IPS-18a (cell line): ENCODE measurements at regions not wholly inside any gene's neighbourhood (a gene's known extent, or its start where the extent isn't known, plus 50 kb on each side); places are given as distances from the start of the nearest gene placed in this dataset.
"Not testable (repeated sequence)": the region's sequence is repeated elsewhere in the genome, so short reads cannot be mapped to it uniquely, and the experiment has no call there.

Experiments
- H3K27ac ChIP-seq: one replicate; pipeline ENCODE4 v1.5.1; 2013; ENCODE audit warnings: low read length
- H3K27me3 ChIP-seq: one replicate; pipeline ENCODE4 v1.6.1; 2013; ENCODE audit warnings: mild to moderate bottlenecking, low read length; ENCODE audit not compliant: control insufficient read depth, insufficient read depth
- H3K36me3 ChIP-seq: one replicate; pipeline ENCODE4 v1.6.1; 2013; ENCODE audit warnings: low read depth, low read length; ENCODE audit not compliant: control insufficient read depth
- H3K4me1 ChIP-seq: one replicate; pipeline ENCODE4 v1.6.1; 2013; ENCODE audit warnings: low read depth, low read length; ENCODE audit not compliant: control insufficient read depth
- H3K4me3 ChIP-seq: one replicate; pipeline ENCODE4 v1.5.1; 2013; ENCODE audit warnings: low read length
- H3K9ac ChIP-seq: one replicate; pipeline ENCODE4 v1.6.1; 2013; ENCODE audit warnings: mild to moderate bottlenecking, low read length, moderate library complexity
- H3K9me3 ChIP-seq: one replicate; pipeline ENCODE4 v1.6.1; 2013; ENCODE audit warnings: low read depth, low read length; ENCODE audit not compliant: control insufficient read depth

GRCh38 chr9:16277471-16277960 is 593.0 kb downstream of the BNC2 start:
- Histone ChIP-seq H3K4me1 (no peaks in the 10 kb centered on the region), H3K36me3 (no peaks in the 10 kb centered on the region), H3K4me3 (no peak overlapping the region), H3K27me3 (no peaks in the 10 kb centered on the region), H3K27ac (no peak overlapping the region), H3K9me3 (no peaks in the 10 kb centered on the region), H3K9ac (no peak overlapping the region)

- H3K4me1 ChIP-seq = no peaks in the 10 kb centered on the region
- no peak overlapping the region for H3K4me3 ChIP-seq
- H3K27ac ChIP-seq = no peak overlapping the region
- no peaks in the 10 kb centered on the region for H3K36me3 ChIP-seq
- H3K9me3 ChIP-seq = no peaks in the 10 kb centered on the region
- H3K9ac ChIP-seq = no peak overlapping the region
- H3K27me3 ChIP-seq = no peaks in the 10 kb centered on the region
Observed at GRCh38 chr9:16278326-16278999, 592.0 kb downstream of the BNC2 start.

- no peaks in the 10 kb centered on the region for H3K36me3 ChIP-seq
- H3K27me3 ChIP-seq = no peaks in the 10 kb centered on the region
- H3K9ac ChIP-seq = no peak overlapping the region
- no peaks in the 10 kb centered on the region for H3K4me1 ChIP-seq
- H3K4me3 ChIP-seq = no peak overlapping the region
- H3K27ac ChIP-seq = no peak overlapping the region
- H3K9me3 ChIP-seq = no peaks in the 10 kb centered on the region
Observed at GRCh38 chr9:16281707-16282106, 588.8 kb downstream of the BNC2 start.

- H3K4me3 ChIP-seq = no peak overlapping the region
Observed at GRCh38 chr9:16282216-16282615, 588.3 kb downstream of the BNC2 start.

DNA sequence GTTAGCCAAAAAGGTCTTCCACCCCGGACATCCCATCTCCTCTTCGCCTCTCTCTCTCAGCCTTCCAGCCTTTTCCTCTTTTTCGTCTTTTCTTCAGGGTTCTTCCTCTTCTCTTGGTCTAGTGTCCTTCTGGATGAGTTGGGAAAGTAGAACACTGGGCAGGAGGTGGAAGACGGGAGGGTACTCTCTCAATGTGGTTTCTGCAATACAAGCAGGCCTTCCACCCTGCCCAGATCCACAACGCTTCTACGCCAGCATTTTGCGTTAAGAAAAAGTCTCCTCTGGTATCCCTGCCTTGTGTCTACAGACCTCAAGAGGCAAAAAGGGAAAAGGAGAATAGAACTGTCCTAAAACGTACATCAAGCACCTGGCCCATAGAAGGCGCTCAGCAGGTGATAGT is 587.8 kb downstream of the BNC2 start:
- Histone ChIP-seq H3K36me3 (no peaks in the 10 kb centered on the region), H3K4me1 (no peaks in the 10 kb centered on the region), H3K27ac (no peak overlapping the region), H3K4me3 (no peak overlapping the region), H3K27me3 (no peaks in the 10 kb centered on the region), H3K9ac (no peak overlapping the region), H3K9me3 (no peaks in the 10 kb centered on the region)

More at GRCh38 chr9:16282216-16282615, 588.3 kb downstream of the BNC2 start:
- Histone ChIP-seq H3K27me3 (no peaks in the 10 kb centered on the region), H3K9me3 (no peaks in the 10 kb centered on the region), H3K4me1 (no peaks in the 10 kb centered on the region), H3K36me3 (no peaks in the 10 kb centered on the region), H3K9ac (no peak overlapping the region), H3K27ac (no peak overlapping the region)

DNA sequence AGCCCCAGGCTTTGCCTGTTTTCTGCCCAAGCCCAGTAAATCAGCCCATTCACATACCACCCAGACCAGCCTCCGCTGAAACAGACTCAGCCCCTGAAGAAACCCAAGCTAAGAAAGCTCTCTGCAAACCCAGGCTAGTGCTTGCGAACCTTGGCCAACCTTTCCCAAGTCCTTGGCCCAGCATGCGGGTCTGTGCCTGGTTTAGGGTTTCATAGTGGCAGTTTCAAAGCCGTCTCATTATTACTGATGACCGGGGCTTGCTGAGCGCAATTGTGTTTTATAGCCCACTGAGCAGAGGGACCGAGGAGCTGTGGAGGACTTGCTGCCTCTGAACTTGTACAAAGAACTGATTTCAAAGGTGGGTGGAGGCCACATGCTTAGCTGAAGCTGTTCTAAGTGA is 584.3 kb downstream of the BNC2 start:
- Histone ChIP-seq H3K9me3 (no peaks in the 10 kb centered on the region), H3K36me3 (no peaks in the 10 kb centered on the region), H3K4me3 (no peak overlapping the region), H3K9ac (no peak overlapping the region), H3K4me1 (no peaks in the 10 kb centered on the region), H3K27ac (no peak overlapping the region), H3K27me3 (no peaks in the 10 kb centered on the region)

- Histone ChIP-seq H3K4me1 (no peaks in the 10 kb centered on the region), H3K9ac (no peak overlapping the region), H3K9me3 (no peaks in the 10 kb centered on the region), H3K27me3 (no peaks in the 10 kb centered on the region), H3K36me3 (no peaks in the 10 kb centered on the region), H3K27ac (no peak overlapping the region), H3K4me3 (no peak overlapping the region)
Observed at GRCh38 chr9:16289639-16290038, 580.8 kb downstream of the BNC2 start.

- no peak overlapping the region for H3K9ac ChIP-seq
- no peak overlapping the region for H3K4me3 ChIP-seq
- H3K9me3 ChIP-seq = no peaks in the 10 kb centered on the region
- H3K27ac ChIP-seq = no peak overlapping the region
- H3K27me3 ChIP-seq = no peaks in the 10 kb centered on the region
- H3K36me3 ChIP-seq = no peaks in the 10 kb centered on the region
- H3K4me1 ChIP-seq = no peaks in the 10 kb centered on the region
Observed at GRCh38 chr9:16290169-16290568, 580.3 kb downstream of the BNC2 start.

DNA sequence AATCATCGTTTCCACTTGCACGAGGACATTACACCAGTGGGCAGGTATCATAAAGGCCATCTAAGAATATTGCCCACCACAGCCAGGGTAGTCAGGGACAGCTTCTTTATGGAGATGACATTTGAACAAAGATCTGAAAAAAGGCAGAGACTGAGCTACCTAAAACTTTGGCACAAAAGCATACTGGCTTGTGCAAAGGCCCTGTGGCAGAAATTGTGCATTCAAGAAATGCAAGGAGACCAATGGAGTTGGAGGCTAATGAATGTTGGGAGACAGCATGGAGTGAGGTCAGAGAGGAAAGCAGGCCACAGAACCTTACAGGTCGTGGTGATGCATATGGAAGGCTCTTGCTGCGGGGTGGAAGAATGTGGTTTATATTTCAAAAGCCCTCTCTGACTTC is 578.5 kb downstream of the BNC2 start:
- H3K9ac ChIP-seq = no peak overlapping the region
- no peaks in the 10 kb centered on the region for H3K4me1 ChIP-seq
- no peaks in the 10 kb centered on the region for H3K27me3 ChIP-seq
- no peaks in the 10 kb centered on the region for H3K36me3 ChIP-seq
- no peak overlapping the region for H3K27ac ChIP-seq
- no peak overlapping the region for H3K4me3 ChIP-seq
- no peaks in the 10 kb centered on the region for H3K9me3 ChIP-seq

DNA sequence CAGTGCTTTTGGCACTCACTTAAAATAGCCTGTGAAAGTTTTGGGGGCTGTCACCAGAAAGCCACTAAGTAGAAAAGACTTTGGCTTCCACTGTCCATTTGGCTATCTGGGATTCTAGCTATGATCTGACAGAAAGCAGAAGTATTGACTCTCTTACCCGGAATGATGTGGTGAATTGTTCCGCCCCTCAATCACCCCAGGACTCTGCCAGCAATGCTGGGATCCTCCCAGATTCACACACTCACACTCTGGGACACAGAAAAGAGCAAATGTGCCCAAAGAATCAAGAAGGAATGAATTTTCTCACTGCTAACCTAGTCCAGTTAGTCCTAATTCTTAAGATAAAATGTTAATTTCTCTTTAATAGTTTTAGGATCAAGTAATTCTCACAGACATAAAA is 576.9 kb downstream of the BNC2 start:
- H3K36me3 ChIP-seq = no peaks in the 10 kb centered on the region
- H3K27me3 ChIP-seq = no peaks in the 10 kb centered on the region
- no peak overlapping the region for H3K9ac ChIP-seq
- no peak overlapping the region for H3K4me3 ChIP-seq
- H3K4me1 ChIP-seq = no peaks in the 10 kb centered on the region
- H3K27ac ChIP-seq = no peak overlapping the region
- H3K9me3 ChIP-seq = no peaks in the 10 kb centered on the region

GRCh38 chr9:16294133-16294770 is 576.2 kb downstream of the BNC2 start:
- H3K27me3 ChIP-seq = no peaks in the 10 kb centered on the region
- H3K36me3 ChIP-seq = no peaks in the 10 kb centered on the region
- no peak overlapping the region for H3K27ac ChIP-seq
- no peaks in the 10 kb centered on the region for H3K4me1 ChIP-seq
- H3K9ac ChIP-seq = no peak overlapping the region
- H3K4me3 ChIP-seq = no peak overlapping the region
- H3K9me3 ChIP-seq = no peaks in the 10 kb centered on the region

DNA sequence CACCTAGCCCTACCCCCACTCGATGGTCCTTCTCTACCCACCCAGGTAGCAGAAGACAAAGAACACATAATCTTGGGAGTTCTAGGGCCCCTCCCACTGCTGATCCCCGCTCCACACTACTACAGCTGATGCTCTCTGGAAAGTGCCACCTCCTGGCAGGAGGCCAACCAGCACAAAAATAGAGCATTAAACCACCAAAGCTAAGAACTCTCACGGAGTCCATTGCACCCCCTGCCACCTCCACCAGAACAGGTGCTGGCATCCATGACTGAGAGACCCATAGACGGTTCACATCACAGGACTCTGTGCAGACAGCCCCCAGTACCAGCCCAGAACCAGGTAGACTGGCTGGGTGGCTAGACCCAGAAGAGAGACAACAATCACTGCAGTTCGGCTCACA is 575.5 kb downstream of the BNC2 start:
- H3K27ac ChIP-seq, H3K9me3 ChIP-seq, H3K9ac ChIP-seq, H3K4me3 ChIP-seq, H3K36me3 ChIP-seq, H3K4me1 ChIP-seq, H3K27me3 ChIP-seq: not testable (repeated sequence)
